Liver (tissue), 8 donors: ENCODE measurements at regions not wholly inside any gene's neighbourhood (a gene's known extent, or its start where the extent isn't known, plus 50 kb on each side); places are given as distances from the start of the nearest gene placed in this dataset.

ENCODE experiments used
- DNase-seq: peaks from one replicate; pipeline ENCODE4 v3.0.0-alpha.2; 2017; ENCODE audit warnings: low spot score
- H3K27ac ChIP-seq, 2 donors: one replicate each; pipeline ENCODE4 v1.7.0; 2013; ENCODE audit warnings: inconsistent platforms in 2 of 2, low read length in 2 of 2, control low read depth in 1 of 2, low read depth in 1 of 2, mild to moderate bottlenecking in 1 of 2
- H3K27me3 ChIP-seq, 4 donors: one replicate each; pipeline versions ENCODE4 v1.6.1 to v1.7.0; 2013; ENCODE audit warnings: low read length in 3 of 4, inconsistent platforms in 1 of 4, mild to moderate bottlenecking in 1 of 4, moderate library complexity in 1 of 4; ENCODE audit not compliant: control insufficient read depth in 4 of 4, insufficient read depth in 4 of 4
- H3K36me3 ChIP-seq, 4 donors: one replicate each; pipeline versions ENCODE4 v1.6.1 to v1.7.0; 2013; ENCODE audit warnings: low read length in 3 of 4, mild to moderate bottlenecking in 3 of 4, low read depth in 1 of 4, moderate library complexity in 1 of 4; ENCODE audit not compliant: control insufficient read depth in 4 of 4, insufficient read depth in 3 of 4
- H3K4me1 ChIP-seq, 4 donors: one replicate each; pipeline versions ENCODE4 v1.6.1 to v1.7.0; 2013; ENCODE audit warnings: low read length in 3 of 4, mild to moderate bottlenecking in 3 of 4, moderate library complexity in 1 of 4; ENCODE audit not compliant: control insufficient read depth in 4 of 4, insufficient read depth in 4 of 4
- H3K4me3 ChIP-seq, 3 donors: one replicate each; pipeline versions ENCODE4 v1.6.1 to v1.7.0; 2013; ENCODE audit warnings: low read length in 3 of 3, control low read depth in 1 of 3, low read depth in 1 of 3, mild to moderate bottlenecking in 1 of 3
- H3K9ac ChIP-seq, 2 donors: one replicate each; pipeline ENCODE4 v1.7.0; 2013; ENCODE audit warnings: low read length in 2 of 2, mild to moderate bottlenecking in 2 of 2, moderate library complexity in 2 of 2, control low read depth in 1 of 2, low read depth in 1 of 2
- H3K9me3 ChIP-seq, 4 donors: one replicate each; pipeline versions ENCODE4 v1.6.1 to v1.7.0; 2013; ENCODE audit warnings: low read length in 3 of 4; ENCODE audit not compliant: control insufficient read depth in 4 of 4
- CTCF ChIP-seq: fragments of 150-350 bp; IDR thresholded peaks from 2 replicates; pipeline ENCODE4 v1.5.1; 2017; ENCODE audit warnings: improper control_type of control experiment, low read depth, low read length; ENCODE audit not compliant: missing input control
- EGR1 ChIP-seq, 2 donors: IDR thresholded peaks; 2 replicates each; pipeline ENCODE4 v1.6.1; 2016 to 2018; ENCODE audit warnings: antibody characterized with exemption in 2 of 2, low read depth in 2 of 2
- FOXA2 ChIP-seq: IDR thresholded peaks from 2 replicates; pipeline ENCODE4 v1.6.1; 2016; ENCODE audit warnings: antibody characterized with exemption
- HNF4A ChIP-seq, 2 donors: conservative IDR thresholded peaks; 2 replicates each; pipeline ENCODE4 v1.6.1; 2016; ENCODE audit warnings: antibody characterized with exemption in 2 of 2, mild to moderate bottlenecking in 2 of 2
- HNF4G ChIP-seq: IDR thresholded peaks from 2 replicates; pipeline ENCODE4 v1.6.1; 2016; ENCODE audit warnings: antibody characterized with exemption
- RAD21 ChIP-seq, 2 donors: IDR thresholded peaks; 2 replicates each; pipeline ENCODE4 v1.6.1; 2016; ENCODE audit warnings: antibody characterized with exemption in 2 of 2, mild to moderate bottlenecking in 2 of 2
- RXRA ChIP-seq, 2 donors: IDR thresholded peaks; 2 replicates each; pipeline ENCODE4 v1.6.1; 2017 to 2018; ENCODE audit warnings: antibody characterized with exemption in 2 of 2, mild to moderate bottlenecking in 1 of 2
- SP1 ChIP-seq: IDR thresholded peaks from 2 replicates; pipeline ENCODE4 v1.6.1; 2018; ENCODE audit warnings: antibody characterized with exemption, mild to moderate bottlenecking
- TAF1 ChIP-seq: conservative IDR thresholded peaks from 2 replicates; pipeline ENCODE4 v1.6.1; 2016; ENCODE audit warnings: antibody characterized with exemption, mild to moderate bottlenecking
- YY1 ChIP-seq: IDR thresholded peaks from 2 replicates; pipeline ENCODE4 v1.6.1; 2016; ENCODE audit warnings: antibody characterized with exemption, mild to moderate bottlenecking
- WGBS: extraction: QIAGEN DNeasy Blood & Tissue Kit; methylation state at CpG from one replicate; pipeline ENCODE4 v1.1.7; 2013; 5-methylcytosine and 5-hydroxymethylcytosine counted together
- TF ChIP-seq, protein P1 (sequence below): IDR thresholded peaks from 2 replicates; pipeline ENCODE4 v1.6.1; 2016; ENCODE audit warnings: antibody characterized with exemption
- donor health status: healthy.
- donor health status: healthy.
- donor health status: healthy.
- donor health status: healthy.
- donor health status: healthy.

DNA sequence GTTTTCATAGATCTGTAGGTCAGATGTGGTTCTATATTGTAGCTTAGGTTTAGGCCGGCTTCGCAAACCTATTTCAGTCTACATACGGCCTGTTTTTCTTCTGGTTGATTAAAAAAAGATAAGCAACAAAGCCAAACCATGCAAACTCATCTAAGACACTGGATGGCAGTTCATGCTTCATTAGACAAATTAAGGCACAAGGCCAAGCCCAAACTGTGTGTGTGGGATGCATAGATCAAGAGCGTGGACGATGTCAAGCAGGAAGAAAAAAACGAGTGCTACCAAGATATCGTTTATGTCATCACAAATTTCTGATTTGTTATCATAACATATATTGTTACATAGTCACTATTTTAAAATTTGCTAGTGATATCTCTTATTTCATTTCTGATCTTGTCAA is 357.6 kb upstream of the KIRREL3 start:
- Histone ChIP-seq H3K4me3 (no peak overlapping the region), H3K27me3 (no peaks in the 10 kb centered on the region), H3K9ac (no peak overlapping the region), H3K4me1 (peaks cover 0 to 4% (median 0%) of the 10 kb centered on the region in 4 donors), H3K36me3 (no peaks in the 10 kb centered on the region), H3K9me3 (no peaks in the 10 kb centered on the region), H3K27ac (no peak overlapping the region)
- TF ChIP-seq RAD21 (IDR thresholded peaks at IDR 0.05) = no peak
- no peak for TF ChIP-seq EGR1 (IDR thresholded peaks at IDR 0.05; ENCODE audit: low read depth in 2 of 2)
- TF ChIP-seq SP1 = no peak
- no peak for TF ChIP-seq CTCF
- TF ChIP-seq, protein P1, sequence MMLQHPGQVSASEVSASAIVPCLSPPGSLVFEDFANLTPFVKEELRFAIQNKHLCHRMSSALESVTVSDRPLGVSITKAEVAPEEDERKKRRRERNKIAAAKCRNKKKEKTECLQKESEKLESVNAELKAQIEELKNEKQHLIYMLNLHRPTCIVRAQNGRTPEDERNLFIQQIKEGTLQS = no peak
- TF ChIP-seq FOXA2 = no peak
- TF ChIP-seq YY1 = no peak
- WGBS = 88% methylated on average over 7 of the region's 7 CpGs
- no peak for DNase-seq

DNA sequence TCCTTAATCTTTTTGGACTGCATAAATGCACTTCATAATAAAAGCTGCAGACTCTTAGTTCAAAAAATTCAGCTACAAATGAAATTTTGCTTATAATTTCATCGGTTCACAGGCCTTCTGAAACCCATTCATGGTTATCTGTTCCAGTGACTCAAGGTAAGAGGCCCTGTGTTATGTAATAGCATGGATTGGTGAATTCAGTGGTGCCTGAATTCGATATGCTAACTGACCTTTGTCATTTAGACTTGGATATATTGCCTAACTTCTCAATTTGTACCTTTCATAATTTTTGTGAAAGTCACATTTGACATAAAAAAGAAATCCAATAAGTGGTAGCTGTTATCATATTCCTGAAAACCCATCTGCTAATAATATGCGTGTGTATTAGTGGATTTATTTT is 349.9 kb upstream of the KIRREL3 start:
- peaks cover 0 to 3% (median 1%) of the 10 kb centered on the region in 4 donors for H3K4me1 ChIP-seq
- H3K27me3 ChIP-seq = no peaks in the 10 kb centered on the region
- TF ChIP-seq CTCF (no peak), HNF4A (conservative IDR thresholded peaks at IDR 0.05) (peak; percentile 50 to 71), RXRA (IDR thresholded peaks at IDR 0.05) (peak in 1 of 2 donors; percentile 45)
- H3K36me3 ChIP-seq = no peaks in the 10 kb centered on the region
- H3K27ac ChIP-seq = no peak overlapping the region
- 59% methylated on average over 3 of the region's 3 CpGs for WGBS
- no peaks in the 10 kb centered on the region for H3K9me3 ChIP-seq
- no peak overlapping the region for H3K9ac ChIP-seq
- no peak overlapping the region for H3K4me3 ChIP-seq
- no peak for DNase-seq

DNA sequence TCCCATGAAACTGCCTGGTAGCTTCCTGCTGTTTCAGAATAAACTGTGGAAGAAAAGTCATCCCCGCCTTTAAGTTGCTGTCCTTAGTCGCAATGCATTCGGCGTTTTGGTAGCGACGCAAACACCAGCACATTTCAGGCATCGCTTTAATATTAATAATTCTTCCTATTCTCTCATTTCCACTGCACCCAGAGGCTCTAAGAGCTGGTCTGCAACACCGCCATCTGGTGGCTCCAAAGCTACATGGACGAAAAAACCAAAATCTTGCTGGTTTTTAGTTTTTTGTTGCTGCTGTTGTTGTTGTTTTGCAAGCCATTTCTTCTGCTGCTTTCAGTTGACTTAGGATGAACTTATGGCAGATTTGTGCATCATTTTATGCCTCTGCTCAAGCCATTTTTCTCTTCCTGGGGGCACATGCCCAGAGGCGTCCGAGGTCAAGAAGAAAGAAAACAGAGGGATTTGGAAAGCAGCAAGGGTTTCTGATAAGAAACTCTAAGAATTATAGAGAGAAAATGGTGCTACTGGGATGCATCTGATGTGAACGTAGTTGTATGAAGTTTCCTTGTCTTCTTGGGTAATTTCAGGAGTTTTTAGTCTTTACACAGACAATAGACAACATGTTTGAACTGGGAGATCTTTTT is 345.4 kb upstream of the KIRREL3 start:
- Histone ChIP-seq H3K9me3 (no peaks in the 10 kb centered on the region), H3K27ac (no peak overlapping the region), H3K36me3 (no peaks in the 10 kb centered on the region), H3K27me3 (no peaks in the 10 kb centered on the region), H3K9ac (no peak overlapping the region), H3K4me3 (no peak overlapping the region), H3K4me1 (peaks cover 0 to 3% (median 1%) of the 10 kb centered on the region in 4 donors)
- TF ChIP-seq RAD21 (IDR thresholded peaks at IDR 0.05) (peak; percentile 85), CTCF (peak; percentile 68), TAF1 (no peak), HNF4G (no peak), HNF4A (conservative IDR thresholded peaks at IDR 0.05) (no peak)
- WGBS = 24% methylated on average over 12 of the region's 12 CpGs
- DNase-seq = peak; percentile 40
